GM12865 (cell line): ENCODE measurements at regions not wholly inside any gene's neighbourhood (a gene's known extent, or its start where the extent isn't known, plus 50 kb on each side); places are given as distances from the start of the nearest gene placed in this dataset.

Experiments used
- DNase-seq: peaks from one replicate; pipeline ENCODE4 v3.0.0; 2010; ENCODE audit warnings: low read depth
- H3K4me3 ChIP-seq: 2 replicates; pipeline ENCODE4 v1.5.1; 2011; ENCODE audit warnings: mild to moderate bottlenecking, low read depth, low read length, control low read depth
- CTCF ChIP-seq: IDR thresholded peaks from 2 replicates; pipeline ENCODE4 v1.5.1; 2011; ENCODE audit warnings: low read length, control low read depth, low read depth, inconsistent platforms; ENCODE audit not compliant: insufficient read depth; ENCODE audit errors: missing control alignments

GRCh38 chr1:47637111-47637685, 199.4 kb downstream of the FOXD2 start:
- no peak overlapping the region for H3K4me3 ChIP-seq
- DNase-seq = no peak
- no peak for TF ChIP-seq CTCF

DNA sequence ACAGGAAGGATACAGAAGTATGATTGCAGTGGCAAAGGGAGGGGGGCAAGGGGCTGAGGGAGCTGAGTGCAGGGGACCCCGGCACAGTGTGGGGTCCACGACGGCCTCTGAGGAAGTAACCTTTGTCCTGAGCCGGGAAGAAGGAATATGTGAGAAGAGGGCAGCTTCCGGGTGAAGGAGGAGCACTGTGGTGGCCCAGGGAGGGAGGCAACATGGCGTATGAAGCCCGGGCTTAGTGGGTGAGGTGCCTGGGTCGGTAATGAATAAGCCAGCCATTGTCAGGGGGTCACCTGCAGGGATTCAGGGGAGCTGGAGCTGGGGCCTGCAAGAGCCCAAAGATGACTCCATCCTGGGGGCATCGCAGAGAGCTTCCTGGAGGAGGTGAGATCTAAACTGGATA, 200.4 kb downstream of the FOXD2 start:
- no peak for TF ChIP-seq CTCF

GRCh38 chr1:47638713-47639112, 200.9 kb downstream of the FOXD2 start:
- no peak for DNase-seq
- no peak for TF ChIP-seq CTCF
- no peak overlapping the region for H3K4me3 ChIP-seq

More for the DNA sequence above, 200.4 kb downstream of the FOXD2 start:
- DNase-seq = no peak
- no peak overlapping the region for H3K4me3 ChIP-seq

DNA sequence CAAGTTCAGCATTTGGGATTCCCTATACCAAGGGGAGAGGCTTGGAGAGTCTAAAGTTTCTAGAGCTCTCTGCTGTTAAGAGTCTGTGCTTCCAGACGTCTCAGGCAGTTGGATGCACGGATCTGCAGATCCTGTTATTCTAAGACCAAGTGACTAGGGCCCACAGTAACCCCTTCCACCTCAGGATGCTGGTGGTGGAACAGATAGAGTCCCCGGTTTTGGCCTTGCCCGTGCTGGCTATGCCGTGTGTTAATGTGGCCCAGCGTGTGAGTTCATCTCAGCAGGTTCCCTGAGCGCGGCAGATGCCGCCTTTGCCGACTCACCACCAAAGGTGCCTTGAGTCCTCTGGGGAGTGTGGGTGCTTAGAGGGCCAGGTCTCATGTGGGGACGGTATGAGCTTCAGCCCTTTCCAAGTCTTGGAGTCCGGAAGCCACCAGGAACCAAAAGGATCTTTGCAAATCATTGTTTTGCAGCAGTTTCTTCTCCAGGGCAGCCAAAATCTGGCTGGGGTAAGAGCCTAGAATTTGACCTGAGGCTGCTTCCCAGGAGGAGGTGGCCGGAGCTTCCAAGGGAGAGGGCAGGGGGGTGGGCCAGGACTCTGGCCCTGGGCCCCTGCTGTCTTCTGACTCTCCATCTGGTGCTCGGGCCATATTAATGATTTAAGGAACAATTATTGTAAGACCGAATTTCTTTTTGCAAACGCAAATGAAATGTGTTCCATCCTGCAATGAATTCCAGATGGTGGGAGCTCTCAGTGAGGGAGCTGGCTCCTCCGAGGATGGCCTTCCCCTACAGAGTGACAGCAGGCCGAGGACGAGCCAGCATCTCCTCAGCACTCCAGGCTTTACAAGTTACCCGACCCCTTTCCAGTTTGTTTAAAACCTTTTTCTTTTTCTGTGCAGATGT, 205.7 kb downstream of the FOXD2 start:
- no peak for TF ChIP-seq CTCF
- DNase-seq = no peak
- H3K4me3 ChIP-seq = no peak overlapping the region

DNA sequence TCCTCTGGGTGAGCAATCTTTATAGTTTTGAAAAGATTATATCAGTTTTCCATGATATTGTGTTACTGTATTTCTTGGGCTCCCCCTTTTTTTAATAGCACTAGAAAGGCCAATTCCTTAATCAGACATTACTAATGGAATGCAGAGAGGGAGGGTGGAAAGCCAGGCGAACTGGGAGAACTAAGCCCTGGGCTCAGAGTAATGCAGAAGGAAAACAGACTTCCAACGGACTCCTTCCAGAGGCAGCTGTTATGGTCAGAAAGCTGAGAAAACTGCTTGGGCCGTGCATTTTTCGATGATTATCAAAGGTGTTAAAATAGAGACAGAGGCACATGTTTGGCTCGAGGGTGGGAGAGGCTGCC, 206.3 kb downstream of the FOXD2 start:
- H3K4me3 ChIP-seq = no peak overlapping the region
- TF ChIP-seq CTCF = no peak
- no peak for DNase-seq

DNA sequence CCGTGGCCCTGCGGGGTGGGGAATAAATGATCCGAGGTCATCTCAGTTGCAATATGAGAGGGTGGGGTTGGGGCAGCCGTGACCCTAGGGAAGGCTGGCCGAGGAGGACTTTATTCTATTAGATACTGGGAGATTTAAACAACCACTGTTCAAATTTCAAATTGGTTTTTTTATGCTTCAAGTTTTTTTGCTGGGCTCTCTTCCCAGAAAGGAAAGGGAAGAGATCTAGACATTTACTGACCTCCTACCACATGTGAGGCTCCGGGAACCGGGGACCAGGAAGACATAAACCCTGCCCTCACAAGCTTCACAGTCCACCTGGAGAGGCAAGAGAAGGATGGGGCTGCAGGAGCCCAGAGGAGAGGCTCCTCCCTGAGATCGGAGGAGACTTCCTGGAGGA, 207.3 kb downstream of the FOXD2 start:
- no peak for DNase-seq
- no peak overlapping the region for H3K4me3 ChIP-seq
- no peak for TF ChIP-seq CTCF
